ENCODE measurements at regions not wholly inside any gene's neighbourhood (a gene's known extent, or its start where the extent isn't known, plus 50 kb on each side); places are given as distances from the start of the nearest gene placed in this dataset.

- TF ChIP-seq CTCF (IDR thresholded peaks at IDR 0.05) (no peak), EP300 (IDR thresholded peaks at IDR 0.05) (no peak)
Measured at GRCh38 chr16:55035029-55035428, 104.4 kb downstream of the IRX5 start.

All from tibial nerve (tissue), 4 donors.